ENCODE measurements at regions not wholly inside any gene's neighbourhood (a gene's known extent, or its start where the extent isn't known, plus 50 kb on each side); places are given as distances from the start of the nearest gene placed in this dataset.

- H3K4me3 ChIP-seq (ENCODE audit: low read depth in 2 of 2, low read length in 1 of 2), result no peak overlapping the region
- WGBS (ENCODE audit: low lambda C conversion rate), result 8% methylated on average over 2 of the region's 2 CpGs
- no peaks in the 10 kb centered on the region for H3F3A ChIP-seq (replicated peaks; ENCODE audit: insufficient read depth)
- no peak overlapping the region for H3K4me2 ChIP-seq
- no peak for DNase-seq
- no peaks in the 10 kb centered on the region for H3K9me3 ChIP-seq
- H3K27me3 ChIP-seq (ENCODE audit: insufficient read depth), result no peaks in the 10 kb centered on the region
- H2AFZ ChIP-seq (ENCODE audit: low read depth), result no peak overlapping the region
- H3K9me2 ChIP-seq, result no peaks in the 10 kb centered on the region
- no peak for TF ChIP-seq SMC3 (IDR thresholded peaks at IDR 0.05; ENCODE audit: low read depth, low read length)
- TF ChIP-seq RXRA (IDR thresholded peaks at IDR 0.05; ENCODE audit: borderline replicate concordance, low read depth), result no peak
- TF ChIP-seq FOXJ3 (CRISPR knock-in tag; IDR thresholded peaks at IDR 0.05), result no peak
- TF ChIP-seq MAX (IDR thresholded peaks at IDR 0.05; ENCODE audit: low read depth), result no peak
- no peak for TF ChIP-seq MXI1 (IDR thresholded peaks at IDR 0.05; ENCODE audit: low read depth, low read length)
- TF ChIP-seq GATA2 (CRISPR knock-in tag; IDR thresholded peaks at IDR 0.05), result no peak
- TF ChIP-seq CHD2 (IDR thresholded peaks at IDR 0.05; ENCODE audit: low read length, partially characterized antibody), result no peak
- no peak for TF ChIP-seq JUND (IDR thresholded peaks at IDR 0.05)
- TF ChIP-seq POLR2AphosphoS5 (IDR thresholded peaks at IDR 0.05; ENCODE audit: low read depth, low read length), result no peak
- TF ChIP-seq NRF1 (IDR thresholded peaks at IDR 0.05; ENCODE audit: low read depth, low read length), result no peak
- no peak for TF ChIP-seq FOXM1 (IDR thresholded peaks at IDR 0.05; ENCODE audit: low read depth)
- TF ChIP-seq YY1 (IDR thresholded peaks at IDR 0.05; ENCODE audit: low read depth), result no peak
- TF ChIP-seq, protein P1, sequence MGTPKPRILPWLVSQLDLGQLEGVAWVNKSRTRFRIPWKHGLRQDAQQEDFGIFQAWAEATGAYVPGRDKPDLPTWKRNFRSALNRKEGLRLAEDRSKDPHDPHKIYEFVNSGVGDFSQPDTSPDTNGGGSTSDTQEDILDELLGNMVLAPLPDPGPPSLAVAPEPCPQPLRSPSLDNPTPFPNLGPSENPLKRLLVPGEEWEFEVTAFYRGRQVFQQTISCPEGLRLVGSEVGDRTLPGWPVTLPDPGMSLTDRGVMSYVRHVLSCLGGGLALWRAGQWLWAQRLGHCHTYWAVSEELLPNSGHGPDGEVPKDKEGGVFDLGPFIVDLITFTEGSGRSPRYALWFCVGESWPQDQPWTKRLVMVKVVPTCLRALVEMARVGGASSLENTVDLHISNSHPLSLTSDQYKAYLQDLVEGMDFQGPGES (IDR thresholded peaks at IDR 0.05; ENCODE audit: low read depth, low read length), result no peak
- no peaks in the 10 kb centered on the region for H4K20me1 ChIP-seq (ENCODE audit: insufficient read depth)
- no peaks in the 10 kb centered on the region for H3K36me3 ChIP-seq (replicated peaks in 1 of 2; ENCODE audit: control insufficient read depth in 1 of 2, insufficient read depth in 2 of 2, low read length in 1 of 2)
- POLR2A ChIA-PET, result no interaction called here
- no peak overlapping the region for H3K9ac ChIP-seq
- H3K79me2 ChIP-seq (ENCODE audit: insufficient read depth), result no peaks in the 10 kb centered on the region
- CTCF ChIA-PET, result no interaction called here
- no peak overlapping the region for H3K27ac ChIP-seq (ENCODE audit: low read depth in 2 of 2, low read length in 1 of 2)
- H3K4me1 ChIP-seq (ENCODE audit: control insufficient read depth in 1 of 2, insufficient read depth in 2 of 2, low read depth in 1 of 2, low read length in 1 of 2), result no peaks in the 10 kb centered on the region
These were observed 449.8 kb downstream of the TAFA4 start for GRCh38 chr3:68482565-68482964.

DNA sequence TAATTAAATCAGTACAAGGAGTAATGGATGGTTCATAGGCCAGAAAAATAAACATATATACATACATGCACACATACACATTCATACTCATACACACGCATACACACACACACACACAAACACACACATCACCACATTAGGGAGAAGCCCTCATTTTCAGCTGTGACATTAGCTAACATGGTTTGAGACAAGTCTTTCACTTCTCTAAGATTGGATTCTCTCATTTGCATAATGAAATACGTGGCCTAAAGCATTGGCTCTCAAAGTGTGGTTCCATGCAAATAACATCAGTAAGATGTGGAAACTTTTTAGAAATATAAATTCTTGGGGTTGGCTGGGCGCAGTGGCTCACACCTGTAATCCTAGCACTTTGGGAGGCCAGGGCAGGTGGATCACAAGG is 452.6 kb downstream of the TAFA4 start:
- no peak for DNase-seq
- Histone ChIP-seq H3K79me2 (ENCODE audit: insufficient read depth) (no peaks in the 10 kb centered on the region), H2AFZ (ENCODE audit: low read depth) (no peak overlapping the region), H3K27me3 (ENCODE audit: insufficient read depth) (no peaks in the 10 kb centered on the region), H3K4me1 (ENCODE audit: control insufficient read depth in 1 of 2, insufficient read depth in 2 of 2, low read depth in 1 of 2, low read length in 1 of 2) (no peaks in the 10 kb centered on the region), H3K9me3 (no peaks in the 10 kb centered on the region), H3K9ac (no peak overlapping the region), H3K4me3 (ENCODE audit: low read depth in 2 of 2, low read length in 1 of 2) (no peak overlapping the region), H3K36me3 (replicated peaks in 1 of 2; ENCODE audit: control insufficient read depth in 1 of 2, insufficient read depth in 2 of 2, low read length in 1 of 2) (no peaks in the 10 kb centered on the region), H4K20me1 (ENCODE audit: insufficient read depth) (no peaks in the 10 kb centered on the region), H3F3A (replicated peaks; ENCODE audit: insufficient read depth) (no peaks in the 10 kb centered on the region), H3K27ac (ENCODE audit: low read depth in 2 of 2, low read length in 1 of 2) (no peak overlapping the region), H3K4me2 (no peak overlapping the region), H3K9me2 (no peaks in the 10 kb centered on the region)
- POLR2A ChIA-PET, result no interaction called here
- TF ChIP-seq SIN3A (IDR thresholded peaks at IDR 0.05; ENCODE audit: borderline replicate concordance, low read depth, low read length), result no peak
- WGBS (ENCODE audit: low lambda C conversion rate), result 24% methylated on average over 3 of the region's 3 CpGs
- CTCF ChIA-PET, result no interaction called here
